ENCODE measurements at regions not wholly inside any gene's neighbourhood (a gene's known extent, or its start where the extent isn't known, plus 50 kb on each side); places are given as distances from the start of the nearest gene placed in this dataset.
A peak's percentile ranks its signal among the peaks of the same experiment; 100 is the strongest.
"Not testable (repeated sequence)": the region's sequence is repeated elsewhere in the genome, so short reads cannot be mapped to it uniquely, and the experiment has no call there.

GRCh38 chr4:188658958-188659522 is 519.8 kb downstream of the TRIML1 start:
- no peak for DNase-seq (ENCODE audit: low read depth, low spot score)
- in situ Hi-C loops (cut with HindIII; ENCODE audit: low pct_unique_long_range_greater_than_20kb, low sequenced_read_pairs) = no loop called here

- peak; percentile 100 for DNase-seq (ENCODE audit: low read depth, low spot score)
- in situ Hi-C loops (cut with HindIII; ENCODE audit: low pct_unique_long_range_greater_than_20kb, low sequenced_read_pairs) = no loop called here
Measured at GRCh38 chr4:188660796-188661195, 521.6 kb downstream of the TRIML1 start.

- DNase-seq (ENCODE audit: low read depth, low spot score) = peak; percentile 53
- in situ Hi-C loops (cut with HindIII; ENCODE audit: low pct_unique_long_range_greater_than_20kb, low sequenced_read_pairs) = no loop called here
Measured at GRCh38 chr4:188661502-188661901, 522.3 kb downstream of the TRIML1 start.

- no peak for DNase-seq (ENCODE audit: low read depth, low spot score)
- in situ Hi-C loops (cut with HindIII; ENCODE audit: low pct_unique_long_range_greater_than_20kb, low sequenced_read_pairs) = no loop called here
Measured at GRCh38 chr4:188663369-188663768, 524.1 kb downstream of the TRIML1 start.

- in situ Hi-C loops (cut with HindIII; ENCODE audit: low pct_unique_long_range_greater_than_20kb, low sequenced_read_pairs) = no loop called here
- DNase-seq (ENCODE audit: low read depth, low spot score) = peak; percentile 89
Measured at GRCh38 chr4:188665491-188666457, 526.5 kb downstream of the TRIML1 start.

GRCh38 chr4:188678691-188679090 is 539.5 kb downstream of the TRIML1 start:
- in situ Hi-C loops (cut with HindIII; ENCODE audit: low pct_unique_long_range_greater_than_20kb, low sequenced_read_pairs) = not testable (repeated sequence)

GRCh38 chr4:188680004-188680666 is 540.9 kb downstream of the TRIML1 start:
- no peak for DNase-seq (ENCODE audit: low read depth, low spot score)
- in situ Hi-C loops (cut with HindIII; ENCODE audit: low pct_unique_long_range_greater_than_20kb, low sequenced_read_pairs) = no loop called here

More at GRCh38 chr4:188678691-188679090, 539.5 kb downstream of the TRIML1 start:
- DNase-seq (ENCODE audit: low read depth, low spot score) = not testable (repeated sequence)

GRCh38 chr4:188680667-188681063 is 541.4 kb downstream of the TRIML1 start:
- in situ Hi-C loops (cut with HindIII; ENCODE audit: low pct_unique_long_range_greater_than_20kb, low sequenced_read_pairs) = no loop called here
- no peak for DNase-seq (ENCODE audit: low read depth, low spot score)

GRCh38 chr4:188682321-188682720 is 543.1 kb downstream of the TRIML1 start:
- in situ Hi-C loops (cut with HindIII; ENCODE audit: low pct_unique_long_range_greater_than_20kb, low sequenced_read_pairs) = no loop called here
- DNase-seq (ENCODE audit: low read depth, low spot score) = no peak

- no peak for DNase-seq (ENCODE audit: low read depth, low spot score)
- in situ Hi-C loops (cut with HindIII; ENCODE audit: low pct_unique_long_range_greater_than_20kb, low sequenced_read_pairs) = no loop called here
Measured at GRCh38 chr4:188683571-188683970, 544.3 kb downstream of the TRIML1 start.

- in situ Hi-C loops (cut with HindIII; ENCODE audit: low pct_unique_long_range_greater_than_20kb, low sequenced_read_pairs) = no loop called here
- no peak for DNase-seq (ENCODE audit: low read depth, low spot score)
Measured at GRCh38 chr4:188688956-188689355, 549.7 kb downstream of the TRIML1 start.

- in situ Hi-C loops (cut with HindIII; ENCODE audit: low pct_unique_long_range_greater_than_20kb, low sequenced_read_pairs) = no loop called here
- peak; percentile 50 for DNase-seq (ENCODE audit: low read depth, low spot score)
Measured at GRCh38 chr4:188691811-188692210, 552.6 kb downstream of the TRIML1 start.

- in situ Hi-C loops (cut with HindIII; ENCODE audit: low pct_unique_long_range_greater_than_20kb, low sequenced_read_pairs) = no loop called here
- peak; percentile 93 for DNase-seq (ENCODE audit: low read depth, low spot score)
Measured at GRCh38 chr4:188695261-188695660, 556.0 kb downstream of the TRIML1 start.

- in situ Hi-C loops (cut with HindIII; ENCODE audit: low pct_unique_long_range_greater_than_20kb, low sequenced_read_pairs) = no loop called here
- no peak for DNase-seq (ENCODE audit: low read depth, low spot score)
Measured at GRCh38 chr4:188697243-188697642, 558.0 kb downstream of the TRIML1 start.

GRCh38 chr4:188701952-188702351 is 562.7 kb downstream of the TRIML1 start:
- in situ Hi-C loops (cut with HindIII; ENCODE audit: low pct_unique_long_range_greater_than_20kb, low sequenced_read_pairs) = no loop called here
- no peak for DNase-seq (ENCODE audit: low read depth, low spot score)

GRCh38 chr4:188704288-188704687 is 565.0 kb downstream of the TRIML1 start:
- no peak for DNase-seq (ENCODE audit: low read depth, low spot score)
- in situ Hi-C loops (cut with HindIII; ENCODE audit: low pct_unique_long_range_greater_than_20kb, low sequenced_read_pairs) = no loop called here

- no peak for DNase-seq (ENCODE audit: low read depth, low spot score)
Measured at GRCh38 chr4:188707036-188707435, 567.8 kb downstream of the TRIML1 start.

GRCh38 chr4:188714501-188714900 is 575.3 kb downstream of the TRIML1 start:
- in situ Hi-C loops (cut with HindIII; ENCODE audit: low pct_unique_long_range_greater_than_20kb, low sequenced_read_pairs) = no loop called here
- DNase-seq (ENCODE audit: low read depth, low spot score) = no peak

More at GRCh38 chr4:188707036-188707435, 567.8 kb downstream of the TRIML1 start:
- in situ Hi-C loops (cut with HindIII; ENCODE audit: low pct_unique_long_range_greater_than_20kb, low sequenced_read_pairs) = no loop called here
